Inferior parietal cortex (tissue), 1 donor: ENCODE measurements at regions not wholly inside any gene's neighbourhood (a gene's known extent, or its start where the extent isn't known, plus 50 kb on each side); places are given as distances from the start of the nearest gene placed in this dataset.

Experiments used
- DNase-seq: peaks from one replicate; pipeline ENCODE4 v3.0.0-alpha.2; 2016; ENCODE audit errors: extremely low spot score

- no peak for DNase-seq
Measured at GRCh38 chr10:61356354-61356753, 96.8 kb downstream of the TMEM26 start.

- DNase-seq, result no peak
Measured at GRCh38 chr10:61355211-61355610, 98.0 kb downstream of the TMEM26 start.

GRCh38 chr10:61354401-61354975, 98.7 kb downstream of the TMEM26 start:
- DNase-seq, result no peak

GRCh38 chr10:61350794-61351193, 102.4 kb downstream of the TMEM26 start:
- no peak for DNase-seq

- DNase-seq, result no peak
Measured at GRCh38 chr10:61350068-61350467, 103.1 kb downstream of the TMEM26 start.

- no peak for DNase-seq
Measured at GRCh38 chr10:61346796-61347413, 106.3 kb downstream of the TMEM26 start.

GRCh38 chr10:61343796-61344195, 109.4 kb downstream of the TMEM26 start:
- DNase-seq, result no peak

GRCh38 chr10:61342858-61343572, 110.2 kb downstream of the TMEM26 start:
- DNase-seq, result no peak

- DNase-seq, result no peak
Measured at GRCh38 chr10:61341008-61341407, 112.2 kb downstream of the TMEM26 start.

GRCh38 chr10:61338146-61338545, 115.0 kb downstream of the TMEM26 start:
- DNase-seq, result peak; percentile 16

GRCh38 chr10:61337741-61338140, 115.4 kb downstream of the TMEM26 start:
- DNase-seq, result no peak

GRCh38 chr10:61336831-61337230, 116.3 kb downstream of the TMEM26 start:
- DNase-seq, result no peak

GRCh38 chr10:61335359-61335758, 117.8 kb downstream of the TMEM26 start:
- DNase-seq, result no peak

GRCh38 chr10:61332581-61332980, 120.6 kb downstream of the TMEM26 start:
- no peak for DNase-seq

GRCh38 chr10:61330669-61331068, 122.5 kb downstream of the TMEM26 start:
- DNase-seq, result no peak

- DNase-seq, result no peak
Measured at GRCh38 chr10:61329854-61330253, 123.3 kb downstream of the TMEM26 start.

GRCh38 chr10:61325223-61325960, 127.8 kb downstream of the TMEM26 start:
- no peak for DNase-seq

GRCh38 chr10:61323726-61324125, 129.5 kb downstream of the TMEM26 start:
- no peak for DNase-seq

GRCh38 chr10:61321041-61321857, 131.9 kb downstream of the TMEM26 start:
- DNase-seq, result no peak

GRCh38 chr10:61320257-61320587, 133.0 kb downstream of the TMEM26 start:
- no peak for DNase-seq

GRCh38 chr10:61319386-61320256, 133.6 kb downstream of the TMEM26 start:
- DNase-seq, result no peak
